Panc1 (cell line): ENCODE measurements at regions not wholly inside any gene's neighbourhood (a gene's known extent, or its start where the extent isn't known, plus 50 kb on each side); places are given as distances from the start of the nearest gene placed in this dataset.

Experiments
- ATAC-seq: fragments of 200-7000 bp; cut with Tn5 transposase; 2 replicates; pipeline ENCODE4 v1.9.1; 2020; ENCODE audit warnings: mild to moderate bottlenecking, moderate library complexity
- BruUV-seq: library from RNA; stranded (reverse); fragments of 400-500 nt; replicated peaks from 2 replicates; lab custom pipeline; 2021; lab: Mats Ljungman, UMichigan
- CTCF ChIA-PET: fragments of 300-600 bp; sonication (Branson Sonifier 250); formaldehyde crosslinking; loops from one replicate; lab custom pipeline; 2022; ENCODE audit warnings: antibody characterized with exemption; lab: Charles Lee
- POLR2A ChIA-PET: fragments of 300-600 bp; sonication (Branson Sonifier 250); formaldehyde crosslinking; loops from one replicate; lab custom pipeline; 2022; ENCODE audit warnings: antibody characterized with exemption; lab: Charles Lee
- DNase-seq: peaks from one replicate; pipeline ENCODE4 v3.0.0-alpha.2; 2010; ENCODE audit warnings: low read depth, low spot score
- H3K27ac ChIP-seq: 2 replicates; pipeline ENCODE4 v1.5.1; 2011; ENCODE audit warnings: mild to moderate bottlenecking, low read length, inconsistent platforms
- H3K27me3 ChIP-seq: fragments of 200-500 bp; sonication (Bioruptor generic); 2 replicates; pipeline ENCODE4 v1.6.0; 2014; ENCODE audit warnings: low read length, inconsistent platforms; ENCODE audit not compliant: control insufficient read depth, insufficient read depth
- H3K36me3 ChIP-seq: fragments of 200-500 bp; sonication (Bioruptor generic); 2 replicates; pipeline ENCODE4 v1.5.1; 2014; ENCODE audit warnings: inconsistent platforms, mild to moderate bottlenecking, low read length, moderate library complexity; ENCODE audit not compliant: control insufficient read depth, insufficient read depth
- H3K4me1 ChIP-seq: 2 replicates; pipeline ENCODE4 v1.5.1; 2011; ENCODE audit warnings: inconsistent platforms, mild to moderate bottlenecking, low read length, moderate library complexity; ENCODE audit not compliant: control insufficient read depth, insufficient read depth
- H3K4me3 ChIP-seq, 2 experiments: 2 replicates each; pipeline ENCODE4 v1.5.1; 2011 to 2012; ENCODE audit warnings: low read depth in 2 of 2, low read length in 2 of 2, mild to moderate bottlenecking in 2 of 2, inconsistent platforms in 1 of 2, moderate library complexity in 1 of 2
- H3K9me3 ChIP-seq: fragments of 200-500 bp; sonication (Bioruptor generic); 2 replicates; pipeline ENCODE4 v1.5.1; 2014; ENCODE audit warnings: low read depth, mild to moderate bottlenecking, inconsistent platforms, low read length, moderate library complexity; ENCODE audit not compliant: control insufficient read depth, insufficient read depth
- CTCF ChIP-seq: fragments of 450-650 bp; IDR thresholded peaks from 2 replicates; pipeline ENCODE4 v1.5.1; 2017; ENCODE audit warnings: mild to moderate bottlenecking
- POLR2AphosphoS5 ChIP-seq: IDR thresholded peaks from 2 replicates; pipeline ENCODE4 v1.6.1; 2012; ENCODE audit warnings: mild to moderate bottlenecking, low read depth, low read length, moderate library complexity
- REST ChIP-seq, 2 experiments: IDR thresholded peaks; 2 replicates each; pipeline ENCODE4 v1.6.1; 2011 to 2012; ENCODE audit warnings: low read depth in 2 of 2, control low read depth in 1 of 2, low read length in 1 of 2, mild to moderate bottlenecking in 1 of 2, moderate library complexity in 1 of 2; ENCODE audit not compliant: insufficient read depth in 1 of 2
- SIN3A ChIP-seq: IDR thresholded peaks from 2 replicates; pipeline ENCODE4 v1.6.1; 2012; ENCODE audit warnings: low read depth, mild to moderate bottlenecking, low read length, moderate library complexity, borderline replicate concordance; ENCODE audit not compliant: insufficient read depth
- TCF7L2 ChIP-seq: IDR thresholded peaks from 2 replicates; pipeline ENCODE4 v1.6.1; 2011; ENCODE audit warnings: mild to moderate bottlenecking, low read depth, low read length, inconsistent platforms
- in situ Hi-C: cut with HindIII; loops from 2 replicates; pipeline ENCODE4 v1.10.0; 2016; ENCODE audit warnings: low sequenced_read_pairs, low pct_unique_long_range_greater_than_20kb
- intact Hi-C: fragments of 100-400 bp; cut with micrococcal nuclease; formaldehyde crosslinking; loops from one replicate; pipeline ENCODE4 v1.10.0; 2022; ENCODE audit not compliant: unreplicated experiment

GRCh38 chr3:83821506-83821905 is 1137.3 kb upstream of the CADM2 start:
- BruUV-seq: no TSS peak
- POLR2A ChIA-PET: no interaction called here
- intact Hi-C loops: no loop called here
- no peaks in the 10 kb centered on the region for H3K9me3 ChIP-seq
- CTCF ChIA-PET: no interaction called here
- TF ChIP-seq POLR2AphosphoS5 (no peak), CTCF (no peak), REST (IDR thresholded peaks at IDR 0.05; ENCODE audit: insufficient read depth in 1 of 2, low read depth in 2 of 2, low read length in 1 of 2) (no peak), SIN3A (no peak), TCF7L2 (no peak)
- no peak for ATAC-seq
- H3K27ac ChIP-seq: no peak overlapping the region
- in situ Hi-C loops: no loop called here
- no peaks in the 10 kb centered on the region for H3K4me1 ChIP-seq
- H3K36me3 ChIP-seq: no peaks in the 10 kb centered on the region; the same call in 1 of the 2 replicates
- no peaks in the 10 kb centered on the region for H3K27me3 ChIP-seq
- no peak overlapping the region for H3K4me3 ChIP-seq
- DNase-seq: no peak

- Histone ChIP-seq H3K27me3 (no peaks in the 10 kb centered on the region), H3K27ac (no peak overlapping the region), H3K9me3 (no peaks in the 10 kb centered on the region), H3K36me3 (no peaks in the 10 kb centered on the region; the same call in 1 of the 2 replicates), H3K4me1 (no peaks in the 10 kb centered on the region), H3K4me3 (no peak overlapping the region)
- TF ChIP-seq REST (IDR thresholded peaks at IDR 0.05; ENCODE audit: insufficient read depth in 1 of 2, low read depth in 2 of 2, low read length in 1 of 2) (no peak), CTCF (no peak), POLR2AphosphoS5 (no peak), SIN3A (no peak), TCF7L2 (no peak)
- POLR2A ChIA-PET: no interaction called here
- intact Hi-C loops (no loop called here), in situ Hi-C loops (no loop called here)
- CTCF ChIA-PET: no interaction called here
- no TSS peak for BruUV-seq
- no peak for ATAC-seq
- DNase-seq: no peak
Observed at GRCh38 chr3:83823095-83823494, 1135.7 kb upstream of the CADM2 start.
